ENCODE measurements at regions not wholly inside any gene's neighbourhood (a gene's known extent, or its start where the extent isn't known, plus 50 kb on each side); places are given as distances from the start of the nearest gene placed in this dataset.

DNA sequence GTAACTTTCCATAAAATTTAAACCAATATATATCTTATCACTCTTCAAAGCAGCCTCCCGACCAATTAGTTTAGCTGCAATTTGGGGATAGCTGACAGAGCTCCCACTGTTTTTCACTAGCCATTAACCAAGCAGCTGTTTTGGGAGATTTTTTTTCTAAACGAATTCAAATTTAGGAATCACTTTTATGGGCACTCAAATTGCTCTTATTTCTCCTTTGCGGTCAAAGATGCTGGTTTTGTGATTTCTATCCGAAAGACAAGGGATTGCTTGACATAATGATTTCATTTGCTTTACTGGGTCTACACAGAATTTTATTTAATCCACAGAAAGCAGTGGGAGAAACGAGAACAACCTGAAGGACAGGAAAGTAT lies 505.7 kb upstream of the IL12A start:
- Histone ChIP-seq H3K4me3 (no peak overlapping the region), H3K27ac (no peak overlapping the region), H3K4me1 (no peaks in the 10 kb centered on the region), H3K9me3 (peaks cover 0 to 5% (median 0%) of the 10 kb centered on the region in 4 donors), H3K27me3 (no peaks in the 10 kb centered on the region), H3K36me3 (no peaks in the 10 kb centered on the region)
- no peak for DNase-seq
- intact Hi-C loops (cut with DNase I), result no loop called here
- no peak for ATAC-seq
- WGBS (ENCODE audit: insufficient coverage, low coverage, low lambda C conversion rate, missing lambda C conversion rate), result 41% methylated on average over 5 of the region's 5 CpGs
- TF ChIP-seq, protein P1, sequence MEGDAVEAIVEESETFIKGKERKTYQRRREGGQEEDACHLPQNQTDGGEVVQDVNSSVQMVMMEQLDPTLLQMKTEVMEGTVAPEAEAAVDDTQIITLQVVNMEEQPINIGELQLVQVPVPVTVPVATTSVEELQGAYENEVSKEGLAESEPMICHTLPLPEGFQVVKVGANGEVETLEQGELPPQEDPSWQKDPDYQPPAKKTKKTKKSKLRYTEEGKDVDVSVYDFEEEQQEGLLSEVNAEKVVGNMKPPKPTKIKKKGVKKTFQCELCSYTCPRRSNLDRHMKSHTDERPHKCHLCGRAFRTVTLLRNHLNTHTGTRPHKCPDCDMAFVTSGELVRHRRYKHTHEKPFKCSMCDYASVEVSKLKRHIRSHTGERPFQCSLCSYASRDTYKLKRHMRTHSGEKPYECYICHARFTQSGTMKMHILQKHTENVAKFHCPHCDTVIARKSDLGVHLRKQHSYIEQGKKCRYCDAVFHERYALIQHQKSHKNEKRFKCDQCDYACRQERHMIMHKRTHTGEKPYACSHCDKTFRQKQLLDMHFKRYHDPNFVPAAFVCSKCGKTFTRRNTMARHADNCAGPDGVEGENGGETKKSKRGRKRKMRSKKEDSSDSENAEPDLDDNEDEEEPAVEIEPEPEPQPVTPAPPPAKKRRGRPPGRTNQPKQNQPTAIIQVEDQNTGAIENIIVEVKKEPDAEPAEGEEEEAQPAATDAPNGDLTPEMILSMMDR (IDR thresholded peaks at IDR 0.05), result no peak
- no peak for TF ChIP-seq POLR2A (IDR thresholded peaks at IDR 0.05)

DNA sequence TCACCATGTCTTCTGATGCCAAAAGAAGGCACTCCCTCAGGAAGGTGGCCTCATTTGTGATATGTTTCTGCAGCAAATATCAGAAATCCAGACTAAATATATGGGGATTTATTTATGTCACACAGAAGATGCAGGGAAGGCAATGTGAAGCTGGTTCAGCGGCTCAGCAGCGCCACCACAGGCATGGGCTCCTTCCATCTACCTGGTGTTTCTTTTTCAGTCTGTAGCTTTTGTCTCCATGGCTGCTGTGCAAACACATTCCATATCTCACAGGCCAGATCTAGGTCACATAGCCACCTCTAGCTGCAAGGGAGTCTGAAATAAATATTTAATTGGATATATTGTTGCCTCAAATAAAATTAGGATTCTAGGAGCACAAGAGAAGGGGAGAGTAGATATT lies 502.1 kb upstream of the IL12A start:
- Histone ChIP-seq H3K36me3 (no peaks in the 10 kb centered on the region), H3K27ac (no peak overlapping the region), H3K9me3 (peaks cover 0 to 5% (median 0%) of the 10 kb centered on the region in 4 donors), H3K27me3 (no peaks in the 10 kb centered on the region), H3K4me3 (no peak overlapping the region), H3K4me1 (no peaks in the 10 kb centered on the region)
- ATAC-seq (no peak), DNase-seq (no peak)
- WGBS (ENCODE audit: insufficient coverage, low coverage, low lambda C conversion rate, missing lambda C conversion rate), result 41% methylated on average over 2 of the region's 2 CpGs
- TF ChIP-seq, protein P1 (IDR thresholded peaks at IDR 0.05), result no peak
- TF ChIP-seq POLR2A (IDR thresholded peaks at IDR 0.05), result no peak
- intact Hi-C loops (cut with DNase I), result no loop called here

DNA sequence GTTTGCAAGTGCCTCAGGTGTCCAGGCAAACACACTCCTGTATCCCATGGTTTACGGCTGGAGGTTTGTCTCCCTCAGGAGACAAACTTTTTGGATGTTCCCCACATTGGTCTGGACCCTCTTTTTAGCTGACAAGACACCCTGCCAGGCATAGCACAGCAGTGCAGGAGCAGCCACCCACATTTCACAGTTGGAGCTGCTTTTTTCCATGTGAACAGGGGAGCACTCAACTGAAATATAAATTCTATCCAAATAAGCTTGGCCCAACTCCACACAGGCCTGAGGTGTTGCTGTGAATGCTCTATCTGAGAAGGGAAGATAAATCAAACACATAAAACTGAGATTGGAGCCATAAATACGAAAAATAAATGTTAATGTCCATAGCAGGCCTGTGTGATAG lies 501.3 kb upstream of the IL12A start:
- WGBS (ENCODE audit: insufficient coverage, low coverage, low lambda C conversion rate, missing lambda C conversion rate), result 14% methylated on average over 2 of the region's 2 CpGs

DNA sequence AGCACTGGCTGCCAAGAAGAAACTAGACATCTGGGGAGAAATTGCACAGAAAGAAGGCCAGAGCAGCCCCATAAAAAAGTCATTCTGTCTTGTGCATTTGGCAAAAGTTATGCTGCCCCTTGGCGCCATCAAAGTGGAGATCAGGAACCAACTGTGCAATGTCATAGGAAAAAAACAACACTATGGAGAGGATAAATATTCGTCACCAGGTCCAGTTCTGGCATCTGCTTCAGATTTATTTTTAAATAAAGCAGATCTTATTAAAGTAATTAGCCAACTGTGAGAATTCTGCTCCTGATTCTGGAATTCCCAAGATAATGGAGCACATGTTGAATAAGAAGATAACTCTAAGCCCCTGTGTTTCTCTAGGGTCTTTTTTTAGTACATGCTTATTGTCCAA lies 500.0 kb upstream of the IL12A start:
- ATAC-seq (no peak), DNase-seq (no peak)
- Histone ChIP-seq H3K4me1 (no peaks in the 10 kb centered on the region), H3K36me3 (no peaks in the 10 kb centered on the region), H3K27me3 (no peaks in the 10 kb centered on the region), H3K27ac (no peak overlapping the region), H3K9me3 (peaks cover 0 to 5% (median 0%) of the 10 kb centered on the region in 4 donors), H3K4me3 (no peak overlapping the region)
- TF ChIP-seq, protein P1 (IDR thresholded peaks at IDR 0.05), result no peak
- no peak for TF ChIP-seq POLR2A (IDR thresholded peaks at IDR 0.05)
- WGBS (ENCODE audit: insufficient coverage, low coverage, low lambda C conversion rate, missing lambda C conversion rate), result 44% methylated on average over 2 of the region's 2 CpGs
- intact Hi-C loops (cut with DNase I), result no loop called here

More for the DNA sequence above, 501.3 kb upstream of the IL12A start:
- H3K4me1 ChIP-seq, result no peaks in the 10 kb centered on the region
- H3K27me3 ChIP-seq, result no peaks in the 10 kb centered on the region
- no peak for TF ChIP-seq POLR2A (IDR thresholded peaks at IDR 0.05)
- intact Hi-C loops (cut with DNase I), result no loop called here
- peaks cover 0 to 5% (median 0%) of the 10 kb centered on the region in 4 donors for H3K9me3 ChIP-seq
- ATAC-seq (no peak), DNase-seq (no peak)
- H3K36me3 ChIP-seq, result no peaks in the 10 kb centered on the region
- no peak overlapping the region for H3K4me3 ChIP-seq
- no peak overlapping the region for H3K27ac ChIP-seq

DNA sequence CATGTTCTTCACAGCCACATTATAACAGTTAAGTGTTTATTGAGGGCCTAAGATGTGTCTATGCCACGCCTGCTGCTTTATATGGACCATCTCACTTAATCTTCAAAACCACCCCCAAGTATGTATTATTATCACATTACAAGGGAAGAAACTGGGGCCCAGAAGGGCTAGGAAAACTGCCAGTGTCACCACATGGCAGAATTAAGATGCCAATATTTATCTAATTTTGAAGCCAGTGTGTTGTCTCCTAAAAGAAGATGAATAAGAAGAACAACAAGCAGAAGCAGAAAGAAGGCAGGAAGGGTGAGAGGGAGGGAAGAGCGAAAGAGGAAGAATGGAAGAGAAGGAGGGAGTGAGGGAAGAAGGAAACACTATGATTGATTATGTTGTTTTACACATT lies 491.3 kb upstream of the IL12A start:
- no peaks in the 10 kb centered on the region for H3K4me1 ChIP-seq
- intact Hi-C loops (cut with DNase I), result no loop called here
- 50% methylated on average over 2 of the region's 2 CpGs for WGBS (ENCODE audit: insufficient coverage, low coverage, low lambda C conversion rate, missing lambda C conversion rate)
- no peaks in the 10 kb centered on the region for H3K36me3 ChIP-seq
- H3K27ac ChIP-seq, result no peak overlapping the region
- DNase-seq (no peak), ATAC-seq (no peak)
- H3K27me3 ChIP-seq, result no peaks in the 10 kb centered on the region
- no peak for TF ChIP-seq POLR2A (IDR thresholded peaks at IDR 0.05)
- TF ChIP-seq, protein P1 (IDR thresholded peaks at IDR 0.05), result no peak
- no peaks in the 10 kb centered on the region for H3K9me3 ChIP-seq
- no peak overlapping the region for H3K4me3 ChIP-seq
